GM23248 (cell line): ENCODE measurements at regions not wholly inside any gene's neighbourhood (a gene's known extent, or its start where the extent isn't known, plus 50 kb on each side); places are given as distances from the start of the nearest gene placed in this dataset.

ENCODE experiments used
- DNase-seq: peaks from one replicate; pipeline ENCODE4 v3.0.0-alpha.2; 2015
- H2AFZ ChIP-seq: fragments of 200-600 bp; sonication (generic); 2 replicates; pipeline ENCODE4 v1.6.1; 2016; ENCODE audit warnings: antibody characterized with exemption
- H3F3A ChIP-seq: fragments of 200-600 bp; sonication (generic); 2 replicates; pipeline ENCODE4 v1.6.1; 2016; ENCODE audit warnings: mild to moderate bottlenecking, antibody characterized with exemption, mixed run types; ENCODE audit not compliant: insufficient read depth
- H3K27ac ChIP-seq: fragments of 200-600 bp; sonication (generic); 2 replicates; pipeline ENCODE4 v1.5.1; 2016; ENCODE audit warnings: mild to moderate bottlenecking
- H3K27me3 ChIP-seq: fragments of 200-600 bp; sonication (generic); replicated peaks from 2 replicates; pipeline ENCODE4 v1.6.1; 2016; ENCODE audit warnings: mild to moderate bottlenecking; ENCODE audit not compliant: insufficient read depth
- H3K36me3 ChIP-seq: fragments of 200-600 bp; sonication (generic); 2 replicates; pipeline ENCODE4 v1.6.1; 2016; ENCODE audit warnings: low read depth, mild to moderate bottlenecking
- H3K4me1 ChIP-seq: fragments of 200-600 bp; sonication (generic); 2 replicates; pipeline ENCODE4 v1.6.1; 2016; ENCODE audit warnings: mild to moderate bottlenecking; ENCODE audit not compliant: insufficient read depth
- H3K4me2 ChIP-seq: fragments of 200-600 bp; sonication (generic); one replicate; pipeline ENCODE4 v1.6.1; 2016; ENCODE audit warnings: mild to moderate bottlenecking; ENCODE audit not compliant: unreplicated experiment
- H3K4me3 ChIP-seq: fragments of 200-600 bp; sonication (generic); 2 replicates; pipeline ENCODE4 v1.5.1; 2016; ENCODE audit warnings: mild to moderate bottlenecking
- H3K79me2 ChIP-seq: fragments of 200-600 bp; sonication (generic); 2 replicates; pipeline ENCODE4 v1.6.1; 2016; ENCODE audit warnings: mild to moderate bottlenecking; ENCODE audit not compliant: insufficient read depth
- H3K9ac ChIP-seq: fragments of 200-600 bp; sonication (generic); 2 replicates; pipeline ENCODE4 v1.6.1; 2016; ENCODE audit warnings: mild to moderate bottlenecking
- H3K9me2 ChIP-seq: fragments of 200-600 bp; sonication (generic); 2 replicates; pipeline ENCODE4 v1.6.1; 2016; ENCODE audit warnings: mixed run types, mild to moderate bottlenecking, moderate library complexity; ENCODE audit not compliant: insufficient read depth
- H3K9me3 ChIP-seq: fragments of 200-600 bp; sonication (generic); one replicate; pipeline ENCODE4 v1.6.1; 2017; ENCODE audit warnings: low read depth
- H4K20me1 ChIP-seq: fragments of 200-600 bp; sonication (generic); 2 replicates; pipeline ENCODE4 v1.6.0; 2016; ENCODE audit not compliant: insufficient read depth
- EZH2 ChIP-seq: fragments of 200-600 bp; sonication (generic); IDR thresholded peaks from 2 replicates; pipeline ENCODE4 v1.6.1; 2018; ENCODE audit warnings: antibody characterized with exemption, mild to moderate bottlenecking; ENCODE audit not compliant: insufficient read depth, poor library complexity, severe bottlenecking
- EZH2phosphoT487 ChIP-seq: fragments of 200-600 bp; sonication (generic); IDR thresholded peaks from 2 replicates; pipeline ENCODE4 v1.6.1; 2018; ENCODE audit warnings: antibody characterized with exemption, moderate library complexity, mild to moderate bottlenecking, low read depth; ENCODE audit not compliant: insufficient read depth
- WGBS, 2 experiments: methylation state at CpG; one replicate each; pipeline ENCODE4 v1.1.6; 2015 to 2017; ENCODE audit warnings: low lambda C conversion rate in 2 of 2, low coverage in 1 of 2; ENCODE audit errors: missing lambda C conversion rate in 2 of 2; 5-methylcytosine and 5-hydroxymethylcytosine counted together
- in situ Hi-C: fragments of 300-500 bp; cut with MboI; formaldehyde crosslinking; loops from 2 replicates; pipeline ENCODE4 v1.15.0; 2020

DNA sequence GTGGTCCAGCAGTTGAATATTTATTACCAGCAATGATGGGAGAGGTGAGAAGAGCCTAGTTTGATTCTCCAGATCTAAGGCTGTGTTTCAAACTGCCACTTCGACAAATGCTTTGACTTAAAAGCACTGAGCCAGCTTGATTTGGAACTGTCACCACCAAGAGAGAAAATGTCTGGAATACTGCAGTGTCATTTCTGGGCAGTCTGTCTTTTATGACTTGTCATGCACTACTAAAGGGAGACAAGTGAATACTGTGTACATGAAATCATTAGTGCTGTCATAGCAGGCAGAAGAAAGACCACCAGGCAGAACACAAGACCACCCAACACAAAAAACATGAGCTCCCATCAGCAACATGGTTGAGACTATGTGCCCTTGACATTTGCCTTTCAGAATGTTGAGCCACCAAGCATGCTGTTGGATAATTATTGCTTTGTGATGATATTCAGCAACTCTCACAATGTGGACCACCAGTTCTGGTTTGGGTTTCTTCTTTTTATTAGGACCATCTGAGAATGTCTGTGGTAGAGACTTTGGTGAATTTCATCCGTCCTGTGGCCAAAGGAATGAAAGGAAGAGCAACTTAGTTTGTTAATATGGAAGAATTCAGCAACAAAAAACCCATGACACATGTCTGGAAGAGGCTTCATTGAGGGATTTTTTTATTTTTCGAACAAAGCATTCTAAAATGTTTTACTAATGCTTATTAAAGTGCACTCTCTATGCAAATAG lies 125.8 kb downstream of the NTMT2 start:
- Histone ChIP-seq H3K27me3 (no peaks in the 10 kb centered on the region), H3K9me2 (peaks cover 4% of the 10 kb centered on the region; the same call in 1 of the 2 replicates), H3K36me3 (no peaks in the 10 kb centered on the region), H3K4me2 (no peak overlapping the region), H3K4me1 (peaks cover 7% of the 10 kb centered on the region), H3K27ac (no peak overlapping the region), H3K9ac (no peak overlapping the region), H3K9me3 (no peaks in the 10 kb centered on the region), H3F3A (0 out of 2 replicates have a peak, but pooled peaks cover 8% of the 10 kb centered on the region), H3K79me2 (no peaks in the 10 kb centered on the region), H4K20me1 (no peaks in the 10 kb centered on the region), H3K4me3 (no peak overlapping the region), H2AFZ (no peak overlapping the region)
- TF ChIP-seq EZH2 (no peak), EZH2phosphoT487 (no peak)
- 34 to 35% methylated on average over 3 of the region's 3 CpGs for WGBS, 2 experiments
- in situ Hi-C loops = no loop called here
- no peak for DNase-seq

- Histone ChIP-seq H3K4me3 (no peak overlapping the region), H3F3A (0 out of 2 replicates have a peak, but pooled peaks cover 8% of the 10 kb centered on the region), H3K9me3 (no peaks in the 10 kb centered on the region), H3K4me2 (no peak overlapping the region), H3K79me2 (no peaks in the 10 kb centered on the region), H3K9me2 (peaks cover 4% of the 10 kb centered on the region; the same call in 1 of the 2 replicates), H3K27ac (no peak overlapping the region), H3K4me1 (peaks cover 7% of the 10 kb centered on the region), H4K20me1 (no peaks in the 10 kb centered on the region), H2AFZ (no peak overlapping the region), H3K36me3 (no peaks in the 10 kb centered on the region), H3K9ac (no peak overlapping the region), H3K27me3 (no peaks in the 10 kb centered on the region)
- in situ Hi-C loops = no loop called here
- no peak for TF ChIP-seq EZH2phosphoT487
- TF ChIP-seq EZH2 = no peak
- 15 to 19% methylated on average over 6 of the region's 6 CpGs for WGBS, 2 experiments
- peak; percentile 32 for DNase-seq
These were observed 127.8 kb downstream of the NTMT2 start for GRCh38 chr1:170273291-170274130.

GRCh38 chr1:170274131-170274501 lies 128.4 kb downstream of the NTMT2 start:
- no peaks in the 10 kb centered on the region for H3K27me3 ChIP-seq
- no peaks in the 10 kb centered on the region for H3K79me2 ChIP-seq
- no peak overlapping the region for H3K9ac ChIP-seq
- TF ChIP-seq EZH2phosphoT487 = no peak
- no peak for TF ChIP-seq EZH2
- H3K4me1 ChIP-seq = peaks cover 7% of the 10 kb centered on the region
- no peak overlapping the region for H3K4me2 ChIP-seq
- no peak overlapping the region for H3K27ac ChIP-seq
- no peak overlapping the region for H2AFZ ChIP-seq
- no peaks in the 10 kb centered on the region for H3K9me3 ChIP-seq
- no peaks in the 10 kb centered on the region for H4K20me1 ChIP-seq
- H3K36me3 ChIP-seq = no peaks in the 10 kb centered on the region
- no peak for DNase-seq
- H3K4me3 ChIP-seq = no peak overlapping the region
- peaks cover 4% of the 10 kb centered on the region; the same call in 1 of the 2 replicates for H3K9me2 ChIP-seq
- in situ Hi-C loops = no loop called here
- WGBS, 2 experiments = 35 to 44% methylated on average over 5 of the region's 5 CpGs
- H3F3A ChIP-seq = 0 out of 2 replicates have a peak, but pooled peaks cover 8% of the 10 kb centered on the region

- in situ Hi-C loops = no loop called here
- Histone ChIP-seq H3K4me3 (no peak overlapping the region), H3K9ac (no peak overlapping the region), H2AFZ (no peak overlapping the region), H3K4me1 (peaks cover 7% of the 10 kb centered on the region), H4K20me1 (no peaks in the 10 kb centered on the region), H3K9me3 (no peaks in the 10 kb centered on the region), H3K79me2 (no peaks in the 10 kb centered on the region), H3K9me2 (no peaks in the 10 kb centered on the region), H3K27me3 (no peaks in the 10 kb centered on the region), H3K27ac (no peak overlapping the region), H3K4me2 (no peak overlapping the region), H3K36me3 (no peaks in the 10 kb centered on the region), H3F3A (0 out of 2 replicates have a peak, but pooled peaks cover 6% of the 10 kb centered on the region)
- no peak for TF ChIP-seq EZH2
- DNase-seq = no peak
- 72 to 77% methylated on average over 2 of the region's 2 CpGs for WGBS, 2 experiments
These were observed 132.2 kb downstream of the NTMT2 start for GRCh38 chr1:170277985-170278384.
